Brain microvascular endothelial cell (primary cell): ENCODE measurements at regions not wholly inside any gene's neighbourhood (a gene's known extent, or its start where the extent isn't known, plus 50 kb on each side); places are given as distances from the start of the nearest gene placed in this dataset.
A peak's percentile ranks its signal among the peaks of the same experiment; 100 is the strongest.

Source experiments
- DNase-seq: peaks from one replicate; pipeline ENCODE4 v3.0.0-alpha.2; 2020
- H3K27ac ChIP-seq: fragments of 250-450 bp; sonication (Bioruptor Pico); 2 replicates; pipeline ENCODE4 v1.5.1; 2020; ENCODE audit warnings: mild to moderate bottlenecking, moderate library complexity
- H3K27me3 ChIP-seq: fragments of 250-450 bp; sonication (Bioruptor Pico); replicated peaks from 2 replicates; pipeline ENCODE4 v1.5.1; 2020; ENCODE audit warnings: mild to moderate bottlenecking
- H3K36me3 ChIP-seq: fragments of 250-450 bp; sonication (Bioruptor Pico); replicated peaks from 2 replicates; pipeline ENCODE4 v1.5.1; 2020; ENCODE audit warnings: mild to moderate bottlenecking
- H3K4me3 ChIP-seq: 2 replicates; pipeline ENCODE4 v1.5.1; 2011; ENCODE audit warnings: low read depth, mild to moderate bottlenecking, control low read depth, low read length, moderate library complexity
- CTCF ChIP-seq: IDR thresholded peaks from 2 replicates; pipeline ENCODE4 v1.5.1; 2011; ENCODE audit warnings: low read depth, mild to moderate bottlenecking, moderate library complexity, low read length, control low read depth, inconsistent platforms; ENCODE audit errors: missing control alignments
- in situ Hi-C: cut with HindIII; loops from 2 replicates; pipeline ENCODE4 v1.10.0; 2017; ENCODE audit warnings: low sequenced_read_pairs, low pct_ligation_motif_present

- in situ Hi-C loops: no loop called here
- no peak overlapping the region for H3K4me3 ChIP-seq
- no peaks in the 10 kb centered on the region for H3K27me3 ChIP-seq
- no peak overlapping the region for H3K27ac ChIP-seq
- no peak for TF ChIP-seq CTCF
- no peaks in the 10 kb centered on the region for H3K36me3 ChIP-seq
- peak; percentile 4 for DNase-seq
These were observed 1013.0 kb downstream of the STIM2 start for GRCh38 chr4:27873596-27873995.

- Histone ChIP-seq H3K27ac (no peak overlapping the region), H3K4me3 (no peak overlapping the region), H3K27me3 (no peaks in the 10 kb centered on the region), H3K36me3 (no peaks in the 10 kb centered on the region)
- in situ Hi-C loops: no loop called here
- no peak for TF ChIP-seq CTCF
- no peak for DNase-seq
These were observed 1021.1 kb downstream of the STIM2 start for GRCh38 chr4:27881705-27882104.

GRCh38 chr4:27886120-27886519 is 1025.5 kb downstream of the STIM2 start:
- no peaks in the 10 kb centered on the region for H3K36me3 ChIP-seq
- no peak for TF ChIP-seq CTCF
- no peak overlapping the region for H3K27ac ChIP-seq
- no peak for DNase-seq
- no peaks in the 10 kb centered on the region for H3K27me3 ChIP-seq
- H3K4me3 ChIP-seq: no peak overlapping the region
- in situ Hi-C loops: no loop called here

GRCh38 chr4:27887646-27888045 is 1027.0 kb downstream of the STIM2 start:
- no peak for TF ChIP-seq CTCF
- in situ Hi-C loops: no loop called here

GRCh38 chr4:27888505-27888904 is 1027.9 kb downstream of the STIM2 start:
- TF ChIP-seq CTCF: no peak
- in situ Hi-C loops: no loop called here

More at GRCh38 chr4:27887646-27888045, 1027.0 kb downstream of the STIM2 start:
- Histone ChIP-seq H3K36me3 (no peaks in the 10 kb centered on the region), H3K4me3 (no peak overlapping the region), H3K27ac (no peak overlapping the region), H3K27me3 (no peaks in the 10 kb centered on the region)
- DNase-seq: no peak

GRCh38 chr4:27894951-27895350 is 1034.3 kb downstream of the STIM2 start:
- H3K27ac ChIP-seq: no peak overlapping the region
- in situ Hi-C loops: no loop called here
- no peaks in the 10 kb centered on the region for H3K27me3 ChIP-seq
- H3K4me3 ChIP-seq: no peak overlapping the region
- peak; percentile 61 for DNase-seq
- no peaks in the 10 kb centered on the region for H3K36me3 ChIP-seq
- no peak for TF ChIP-seq CTCF

More at GRCh38 chr4:27888505-27888904, 1027.9 kb downstream of the STIM2 start:
- no peak overlapping the region for H3K27ac ChIP-seq
- no peak for DNase-seq
- H3K4me3 ChIP-seq: no peak overlapping the region
- H3K36me3 ChIP-seq: no peaks in the 10 kb centered on the region
- no peaks in the 10 kb centered on the region for H3K27me3 ChIP-seq
